ENCODE measurements at regions not wholly inside any gene's neighbourhood (a gene's known extent, or its start where the extent isn't known, plus 50 kb on each side); places are given as distances from the start of the nearest gene placed in this dataset.

GRCh38 chr13:80196756-80197155 is 144.2 kb downstream of the SPRY2 start:
- ChIA-PET POLR2A (no interaction called here), CTCF (no interaction called here)
- TF ChIP-seq CTCF (IDR thresholded peaks at IDR 0.05; ENCODE audit: control extremely low read depth, extremely low read depth, low read depth, missing control alignments) = no peak
- no peak for DNase-seq (ENCODE audit: extremely low spot score)

DNA sequence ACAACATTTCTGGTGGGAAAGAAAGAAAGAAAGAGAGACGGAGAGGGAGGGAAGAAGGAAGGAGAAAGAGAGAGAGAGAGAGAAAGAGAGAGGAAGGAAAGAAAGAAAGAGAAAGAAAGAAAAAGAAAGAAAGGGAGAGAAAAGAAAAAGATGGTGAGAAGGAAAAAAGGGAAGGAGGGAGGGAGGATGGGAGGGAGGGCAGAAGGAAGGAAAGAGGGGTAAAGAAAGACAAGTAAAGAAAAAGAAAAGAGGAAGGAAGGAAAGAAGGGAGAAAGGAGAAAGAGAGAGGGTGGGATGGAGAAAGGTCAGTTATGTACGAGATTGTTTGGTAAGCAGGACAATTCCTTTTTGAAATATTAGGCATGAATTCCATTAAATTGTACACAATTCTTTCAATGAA is 145.3 kb downstream of the SPRY2 start:
- no peak for DNase-seq (ENCODE audit: extremely low spot score)
- no peak for TF ChIP-seq CTCF (IDR thresholded peaks at IDR 0.05; ENCODE audit: control extremely low read depth, extremely low read depth, low read depth, missing control alignments)
- POLR2A ChIA-PET = no interaction called here
- CTCF ChIA-PET = no interaction called here

DNA sequence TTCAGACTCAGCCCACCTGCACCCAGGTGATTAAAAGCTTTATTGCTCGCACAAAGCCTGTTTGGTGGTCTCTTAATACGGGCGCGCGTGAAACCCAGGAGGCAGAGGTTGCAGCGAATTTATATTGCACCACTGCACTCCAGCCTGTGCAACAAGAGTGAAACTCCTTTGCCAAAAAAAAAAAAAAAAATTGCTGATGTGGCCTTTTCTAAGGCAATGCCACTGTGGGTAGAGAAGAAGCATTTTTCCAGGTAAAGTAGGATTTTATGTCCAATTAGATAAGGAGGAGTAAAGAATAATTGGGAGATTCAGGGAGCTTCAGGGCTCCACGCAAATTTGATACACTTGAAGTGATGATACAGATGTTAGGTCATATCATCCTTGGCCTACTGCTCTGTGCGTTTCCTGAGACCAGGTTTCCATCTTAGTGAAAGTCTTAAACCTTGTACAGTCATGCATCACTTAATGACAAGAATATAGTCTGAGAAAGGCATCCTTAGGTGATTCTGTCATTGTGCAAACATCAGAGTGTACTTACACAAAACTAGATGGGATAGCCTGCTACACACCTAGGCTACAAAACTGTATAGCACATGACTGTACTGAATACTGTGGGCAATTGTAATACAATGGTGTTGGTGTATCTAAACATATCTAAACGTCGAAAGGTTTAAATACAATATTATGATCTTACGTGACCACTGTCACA is 150.9 kb downstream of the SPRY2 start:
- DNase-seq (ENCODE audit: extremely low spot score) = no peak
- ChIA-PET POLR2A (no interaction called here), CTCF (no interaction called here)
- no peak for TF ChIP-seq CTCF (IDR thresholded peaks at IDR 0.05; ENCODE audit: control extremely low read depth, extremely low read depth, low read depth, missing control alignments)

DNA sequence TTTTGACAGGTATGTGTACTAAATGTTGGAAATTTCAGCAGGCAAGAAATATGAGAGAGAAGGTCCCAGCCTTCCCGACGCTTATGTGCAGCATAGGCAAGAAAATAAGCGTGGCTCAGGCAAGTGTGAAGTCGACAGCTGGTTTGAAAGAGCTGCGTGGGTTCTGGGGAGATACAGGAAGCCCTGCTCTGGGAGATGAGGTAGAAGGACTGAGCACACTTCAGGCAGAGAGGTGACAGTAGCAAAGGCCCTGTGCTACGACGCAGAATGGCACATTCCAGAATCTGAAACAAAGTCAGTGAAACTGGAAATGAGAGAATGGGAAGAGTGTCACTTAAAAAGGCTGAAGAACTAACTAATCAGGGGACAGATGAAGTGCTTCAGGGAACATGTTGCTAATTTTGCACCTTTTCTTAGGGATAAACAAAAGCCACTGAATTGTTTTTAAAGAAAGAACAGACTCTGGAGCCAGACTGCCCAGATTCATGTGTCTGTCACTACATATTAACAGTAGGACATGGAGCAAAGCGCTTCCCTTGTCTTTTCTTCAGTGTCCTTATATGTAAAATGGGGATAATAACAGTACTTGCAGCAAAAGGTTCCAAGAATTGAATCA is 160.1 kb downstream of the SPRY2 start:
- DNase-seq (ENCODE audit: extremely low spot score) = no peak
- TF ChIP-seq CTCF (IDR thresholded peaks at IDR 0.05; ENCODE audit: control extremely low read depth, extremely low read depth, low read depth, missing control alignments) = no peak
- ChIA-PET POLR2A (no interaction called here), CTCF (no interaction called here)

DNA sequence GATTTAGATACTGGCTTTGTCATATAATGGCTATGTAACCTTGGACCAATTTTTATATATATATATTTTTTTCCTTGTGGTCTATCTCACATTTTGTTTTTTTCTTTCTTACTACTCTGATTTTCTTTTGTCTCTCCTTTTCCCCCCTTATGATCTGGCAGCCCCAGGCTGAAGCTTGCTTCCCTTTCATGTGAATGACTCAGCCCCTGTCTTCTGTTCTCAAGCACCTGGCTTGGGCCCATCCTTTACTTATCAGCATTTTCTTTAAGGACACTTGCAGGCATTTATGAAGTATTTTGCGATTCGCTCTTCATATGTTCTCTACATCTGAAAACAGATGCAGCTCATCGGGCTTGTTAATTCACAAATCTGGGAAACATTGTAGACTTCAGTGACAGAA is 163.6 kb downstream of the SPRY2 start:
- CTCF ChIA-PET = no interaction called here
- POLR2A ChIA-PET = no interaction called here
- DNase-seq (ENCODE audit: extremely low spot score) = no peak
- TF ChIP-seq CTCF (IDR thresholded peaks at IDR 0.05; ENCODE audit: control extremely low read depth, extremely low read depth, low read depth, missing control alignments) = no peak

DNA sequence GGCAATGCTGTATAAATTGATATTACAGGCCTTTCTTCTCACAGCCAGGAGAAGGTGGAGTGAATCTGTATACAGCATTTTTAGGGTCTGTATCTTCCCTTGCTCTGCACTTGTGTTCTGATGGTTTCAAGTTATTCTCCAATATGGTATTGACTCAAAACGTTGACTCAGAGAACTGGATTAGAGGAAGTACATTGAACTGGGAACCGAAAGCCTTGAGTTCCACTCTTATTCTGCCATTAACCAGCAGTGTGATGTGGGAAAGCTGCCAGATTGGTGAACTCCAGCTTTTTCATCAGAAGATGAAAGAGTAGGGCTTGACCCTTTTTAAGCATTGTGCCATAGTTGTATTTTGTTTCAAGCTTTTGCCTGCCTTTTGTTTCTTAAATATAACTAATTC is 167.7 kb downstream of the SPRY2 start:
- CTCF ChIA-PET = no interaction called here
- POLR2A ChIA-PET = no interaction called here
- no peak for DNase-seq (ENCODE audit: extremely low spot score)
- TF ChIP-seq CTCF (IDR thresholded peaks at IDR 0.05; ENCODE audit: control extremely low read depth, extremely low read depth, low read depth, missing control alignments) = no peak
